Non-pigmented ciliary epithelial cell (primary cell): ENCODE measurements at regions not wholly inside any gene's neighbourhood (a gene's known extent, or its start where the extent isn't known, plus 50 kb on each side); places are given as distances from the start of the nearest gene placed in this dataset.
"Not testable (repeated sequence)": the region's sequence is repeated elsewhere in the genome, so short reads cannot be mapped to it uniquely, and the experiment has no call there.

Experiments
- DNase-seq: peaks from one replicate; pipeline ENCODE4 v3.0.0-alpha.2; 2010; ENCODE audit warnings: low read depth

DNA sequence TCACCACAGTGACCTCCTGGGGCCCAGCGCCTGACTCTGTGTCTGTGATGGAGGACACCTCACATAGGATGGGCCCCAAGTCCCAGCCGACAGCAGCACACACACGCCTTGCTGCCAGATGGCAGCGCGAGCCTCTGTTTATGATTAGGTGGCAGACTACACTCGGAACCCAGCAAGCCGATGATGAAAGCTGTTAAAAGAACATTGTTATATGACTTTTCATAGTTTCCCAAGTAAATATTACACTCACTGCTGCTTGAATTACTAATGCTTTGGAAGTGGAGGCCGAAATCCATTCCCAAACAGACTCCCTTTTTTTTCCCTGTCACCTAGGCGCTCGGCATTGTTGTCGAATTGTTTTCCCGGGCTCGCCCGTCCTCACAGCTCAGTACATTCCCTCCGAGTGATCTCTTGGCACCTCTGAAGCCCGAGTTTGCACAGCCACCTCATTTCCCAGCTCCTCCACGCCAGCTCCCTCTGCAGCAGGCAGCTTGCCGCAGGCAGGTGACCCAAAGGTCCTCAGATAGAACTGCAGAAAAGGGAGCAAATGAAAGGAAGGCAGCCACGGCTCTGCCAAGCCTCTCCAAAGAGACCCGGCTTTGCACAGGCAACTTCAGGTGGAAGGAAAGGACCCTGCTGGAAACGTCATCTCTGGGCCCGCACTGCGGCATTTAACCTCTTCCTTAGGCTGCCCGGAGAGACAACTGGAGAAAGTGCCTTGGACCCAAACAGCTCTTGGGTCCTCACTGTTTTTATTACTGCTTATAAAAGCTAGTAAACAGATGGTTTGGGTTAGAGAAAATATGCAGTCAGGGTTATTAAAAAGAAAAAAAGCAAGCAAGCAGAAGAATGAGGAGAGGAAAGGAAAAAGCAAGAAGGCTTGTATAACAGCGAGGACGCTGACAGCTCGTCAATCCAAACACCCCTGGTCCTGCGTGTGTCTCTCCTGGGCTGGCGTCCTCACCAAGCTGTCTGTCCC is 72.2 kb upstream of the SLC25A33 start:
- no peak for DNase-seq

GRCh38 chr1:9469882-9470281 is 69.4 kb upstream of the SLC25A33 start:
- DNase-seq, result not testable (repeated sequence)

DNA sequence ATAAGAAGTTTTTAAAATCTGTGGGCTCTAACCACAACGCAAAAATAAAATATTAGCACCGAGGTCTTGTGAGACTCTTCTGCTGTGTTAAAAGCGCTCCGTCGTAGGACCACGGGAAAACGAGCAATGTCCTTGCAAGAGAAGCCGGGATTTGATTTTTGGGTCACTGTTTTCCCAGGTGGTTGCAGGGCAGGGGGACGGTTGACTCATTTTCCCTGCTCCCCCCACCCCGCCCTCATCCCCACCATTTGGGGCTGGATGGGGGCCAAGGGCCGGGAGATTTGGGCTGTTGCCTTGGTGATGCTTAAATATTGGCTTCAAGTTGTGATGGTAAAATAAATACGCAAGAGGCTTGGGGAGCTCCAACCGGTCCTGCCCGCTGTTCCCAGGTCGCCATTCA is 67.6 kb upstream of the SLC25A33 start:
- DNase-seq, result no peak

GRCh38 chr1:9472386-9473031 is 66.8 kb upstream of the SLC25A33 start:
- DNase-seq, result no peak

DNA sequence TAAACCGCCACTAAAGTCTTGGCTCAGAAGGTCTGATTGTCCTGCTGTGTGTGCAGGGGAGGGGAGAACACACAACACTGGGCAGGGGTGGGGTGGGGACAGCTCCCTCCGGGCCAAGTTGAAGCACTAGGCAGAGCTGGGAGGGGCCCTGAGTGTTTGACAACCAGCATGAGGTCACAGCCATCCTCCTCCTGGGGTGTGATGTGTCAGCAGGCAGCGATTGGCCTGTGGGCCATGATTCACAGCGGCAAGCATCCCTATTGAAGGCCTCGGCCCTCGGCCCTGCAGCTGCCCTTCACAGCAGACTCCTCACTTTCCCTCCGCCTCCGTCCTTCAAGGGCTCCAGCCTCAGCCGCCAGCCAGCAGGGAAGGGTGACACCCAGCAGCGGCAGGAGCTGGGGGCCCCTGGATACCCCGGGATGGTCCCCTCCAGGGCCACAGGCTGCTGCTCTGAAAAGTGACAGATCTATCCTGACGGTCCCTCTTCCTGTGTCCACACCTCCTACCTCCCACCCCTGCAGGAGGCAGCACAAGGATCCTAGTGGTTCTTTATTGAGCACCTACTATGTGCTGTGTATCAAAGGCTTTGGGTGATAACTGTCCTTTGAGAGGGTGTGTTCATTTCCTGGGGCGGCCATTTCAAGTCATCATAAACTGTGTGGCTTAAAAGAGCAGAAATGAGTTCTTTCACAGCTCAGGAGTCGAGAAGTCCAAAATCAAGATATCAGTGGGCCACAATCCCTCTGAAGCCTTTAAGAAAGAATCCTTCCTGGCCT is 66.0 kb upstream of the SLC25A33 start:
- DNase-seq, result peak; percentile 73

- DNase-seq, result no peak
These were observed 64.1 kb upstream of the SLC25A33 start for GRCh38 chr1:9475061-9475627.

- DNase-seq, result no peak
These were observed 62.3 kb upstream of the SLC25A33 start for GRCh38 chr1:9476790-9477463.

- DNase-seq, result no peak
These were observed 61.7 kb upstream of the SLC25A33 start for GRCh38 chr1:9477535-9477934.

GRCh38 chr1:9478021-9478420 is 61.2 kb upstream of the SLC25A33 start:
- no peak for DNase-seq

- no peak for DNase-seq
These were observed 58.2 kb upstream of the SLC25A33 start for GRCh38 chr1:9481048-9481447.

- DNase-seq, result no peak
These were observed 56.9 kb upstream of the SLC25A33 start for GRCh38 chr1:9482403-9482802.

DNA sequence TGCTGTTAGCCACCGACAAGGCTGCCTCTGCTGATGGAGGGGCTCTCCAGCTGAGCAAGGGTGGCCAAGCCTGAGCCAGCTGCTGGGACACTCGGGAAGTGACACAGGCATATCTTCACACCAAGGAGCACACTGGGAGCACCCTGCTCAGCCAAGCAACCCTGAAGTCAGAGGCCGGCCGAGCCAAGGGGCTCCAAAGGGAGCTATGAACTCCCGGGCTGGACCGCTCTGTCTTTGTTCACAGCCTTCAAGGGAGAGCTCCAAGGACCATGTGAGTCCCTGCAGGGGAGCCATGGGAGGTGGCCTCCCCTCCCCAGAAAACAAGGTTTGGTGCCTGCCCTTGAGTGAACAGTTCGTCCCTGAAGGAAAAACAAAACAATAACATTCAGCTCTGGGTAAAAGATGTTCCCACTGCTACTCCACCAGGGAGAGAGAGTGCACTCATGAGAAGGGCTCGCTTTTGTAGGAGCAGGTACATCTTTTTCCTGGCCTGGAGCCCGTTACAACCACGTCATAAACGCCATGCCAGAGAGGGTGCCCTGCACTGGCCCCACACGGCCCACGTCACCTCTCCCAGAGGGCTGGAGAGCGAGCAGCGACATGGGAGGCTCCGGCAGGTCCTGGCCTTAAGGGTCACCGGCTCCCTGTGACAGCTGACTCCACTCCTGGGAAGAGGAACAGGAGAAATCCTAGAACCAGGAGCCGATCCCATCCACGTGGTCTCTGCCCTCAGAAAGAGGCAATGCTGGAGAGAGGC is 56.3 kb upstream of the SLC25A33 start:
- DNase-seq, result no peak

DNA sequence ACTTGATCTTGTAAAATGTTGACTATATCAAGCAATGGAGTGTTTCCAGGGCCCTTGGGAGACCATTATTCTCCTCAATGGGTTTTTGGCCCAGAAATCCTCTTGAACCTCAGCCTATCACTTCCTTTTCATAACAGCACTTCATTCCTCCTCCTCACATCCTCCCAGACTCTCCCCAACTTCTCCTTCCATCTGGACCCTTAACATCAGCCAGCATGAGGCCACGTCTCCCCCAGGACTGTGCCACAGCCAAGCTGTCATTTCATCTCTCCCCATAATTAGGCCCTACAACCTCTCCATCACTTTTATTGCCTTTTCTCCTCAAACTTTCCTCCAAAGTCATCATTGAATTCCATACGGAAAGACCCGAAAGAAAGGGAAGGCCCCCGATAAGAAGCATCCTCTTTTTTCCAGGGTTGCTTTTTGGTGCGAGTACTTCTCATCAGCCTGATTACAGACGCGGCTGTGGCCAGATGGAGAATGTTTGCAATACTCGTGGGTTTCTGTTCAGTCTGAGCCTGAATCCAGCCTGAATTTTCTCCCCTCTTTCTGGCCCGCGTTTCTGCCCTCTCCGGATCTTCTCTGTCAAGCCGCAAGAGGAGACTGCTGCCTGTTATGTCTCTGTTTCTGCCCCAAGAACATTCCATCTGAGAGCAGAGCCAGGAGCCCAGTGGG is 52.7 kb upstream of the SLC25A33 start:
- DNase-seq, result no peak
